CD4-positive, CD25-positive, alpha-beta regulatory T cell (primary cell): ENCODE measurements at regions not wholly inside any gene's neighbourhood (a gene's known extent, or its start where the extent isn't known, plus 50 kb on each side); places are given as distances from the start of the nearest gene placed in this dataset.

Experiments used
- ATAC-seq, 2 donors: fragments of 150-1000 bp; cut with Tn5 transposase; one replicate each; pipeline ENCODE4 v1.10.0; 2021; ENCODE audit warnings: low read depth in 2 of 2, moderate number of reproducible peaks in 2 of 2, moderate library complexity in 1 of 2
- DNase-seq, 3 donors: peaks; one replicate each; pipeline versions ENCODE4 v3.0.0 to v3.0.0-alpha.2; 2012 to 2022; ENCODE audit warnings: mixed read lengths in 1 of 3
- H3K27ac ChIP-seq: one replicate; pipeline ENCODE4 v1.7.0; 2013; ENCODE audit warnings: mild to moderate bottlenecking, low read length; ENCODE audit not compliant: insufficient read depth, poor library complexity, severe bottlenecking
- H3K27me3 ChIP-seq: one replicate; pipeline ENCODE4 v1.7.0; 2013; ENCODE audit warnings: low read length; ENCODE audit not compliant: control insufficient read depth, insufficient read depth
- H3K36me3 ChIP-seq: one replicate; pipeline ENCODE4 v1.7.0; 2013; ENCODE audit warnings: mild to moderate bottlenecking, low read length, moderate library complexity; ENCODE audit not compliant: control insufficient read depth, insufficient read depth
- H3K4me1 ChIP-seq: 2 replicates; pipeline ENCODE4 v1.7.0; 2013; ENCODE audit warnings: mild to moderate bottlenecking, low read length; ENCODE audit not compliant: insufficient read depth, control insufficient read depth, poor library complexity, severe bottlenecking
- H3K4me3 ChIP-seq: one replicate; pipeline ENCODE4 v1.7.0; 2013; ENCODE audit warnings: low read depth, mild to moderate bottlenecking, low read length, moderate library complexity
- H3K9me3 ChIP-seq, 2 experiments: 1 replicate in 1 of 2; 2 replicates in 1 of 2; pipeline ENCODE4 v1.7.0; 2013; ENCODE audit warnings: low read length in 2 of 2, mild to moderate bottlenecking in 1 of 2, moderate library complexity in 1 of 2; ENCODE audit not compliant: control insufficient read depth in 2 of 2
- H3K27ac Mint-ChIP-seq, 3 donors: one replicate each; pipeline ENCODE4 v1.8.0; 2020 to 2022; ENCODE audit warnings: mild to moderate bottlenecking in 3 of 3, mixed read lengths in 3 of 3, moderate library complexity in 2 of 3
- H3K27me3 Mint-ChIP-seq: one replicate; pipeline ENCODE4 v1.8.0; 2022; ENCODE audit warnings: mild to moderate bottlenecking, mixed read lengths
- H3K36me3 Mint-ChIP-seq: one replicate; pipeline ENCODE4 v1.8.0; 2020; ENCODE audit warnings: mixed read lengths
- H3K4me1 Mint-ChIP-seq, 4 donors: one replicate each; pipeline ENCODE4 v1.8.0; 2020 to 2022; ENCODE audit warnings: mixed read lengths in 4 of 4, mild to moderate bottlenecking in 1 of 4
- H3K4me3 Mint-ChIP-seq, 4 donors: one replicate each; pipeline ENCODE4 v1.8.0; 2020 to 2022; ENCODE audit warnings: mild to moderate bottlenecking in 4 of 4, mixed read lengths in 4 of 4, moderate library complexity in 3 of 4
- H3K9me3 Mint-ChIP-seq, 7 donors: one replicate each; pipeline ENCODE4 v1.8.0; 2020 to 2022; ENCODE audit warnings: mixed read lengths in 7 of 7, mild to moderate bottlenecking in 3 of 7, moderate library complexity in 2 of 7

- H3K4me1 Mint-ChIP-seq, result no peaks in the 10 kb centered on the region
- no peaks in the 10 kb centered on the region for H3K36me3 ChIP-seq
- H3K9me3 ChIP-seq, result peaks cover 1 to 40% of the 10 kb centered on the region in 2 experiments
- no peaks in the 10 kb centered on the region for H3K4me1 ChIP-seq
- no peak overlapping the region for H3K4me3 ChIP-seq
- ATAC-seq (no peak), DNase-seq (no peak)
- no peaks in the 10 kb centered on the region for H3K27me3 Mint-ChIP-seq
- no peaks in the 10 kb centered on the region for H3K36me3 Mint-ChIP-seq
- no peak overlapping the region for H3K27ac ChIP-seq
- no peaks in the 10 kb centered on the region for H3K27me3 ChIP-seq
- peaks cover 0 to 29% (median 10%) of the 10 kb centered on the region in 7 donors for H3K9me3 Mint-ChIP-seq
- H3K27ac Mint-ChIP-seq, result no peak overlapping the region
- H3K4me3 Mint-ChIP-seq, result no peak overlapping the region
Measured at GRCh38 chr1:104466068-104466467, 716.4 kb downstream of the AMY1C start.

- no peaks in the 10 kb centered on the region for H3K4me1 ChIP-seq
- no peak for DNase-seq
- no peak overlapping the region for H3K27ac ChIP-seq
- no peak overlapping the region for H3K4me3 Mint-ChIP-seq
- H3K36me3 ChIP-seq, result no peaks in the 10 kb centered on the region
- no peaks in the 10 kb centered on the region for H3K27me3 Mint-ChIP-seq
- H3K27me3 ChIP-seq, result no peaks in the 10 kb centered on the region
- H3K4me3 ChIP-seq, result no peak overlapping the region
- H3K9me3 Mint-ChIP-seq, result peaks cover 0 to 27% (median 6%) of the 10 kb centered on the region in 7 donors
- no peak overlapping the region for H3K27ac Mint-ChIP-seq
- H3K4me1 Mint-ChIP-seq, result no peaks in the 10 kb centered on the region
- peaks cover 3 to 28% of the 10 kb centered on the region in 2 experiments for H3K9me3 ChIP-seq
- ATAC-seq, result no peak
- H3K36me3 Mint-ChIP-seq, result no peaks in the 10 kb centered on the region
Measured at GRCh38 chr1:104467590-104467989, 717.9 kb downstream of the AMY1C start.

- Mint-ChIP-seq H3K4me3 (no peak overlapping the region), H3K9me3 (peaks cover 0 to 33% (median 8%) of the 10 kb centered on the region in 7 donors), H3K27me3 (no peaks in the 10 kb centered on the region), H3K36me3 (no peaks in the 10 kb centered on the region), H3K4me1 (no peaks in the 10 kb centered on the region), H3K27ac (no peak overlapping the region)
- Histone ChIP-seq H3K27ac (no peak overlapping the region), H3K4me1 (no peaks in the 10 kb centered on the region), H3K36me3 (no peaks in the 10 kb centered on the region), H3K9me3 (peaks cover 4 to 25% of the 10 kb centered on the region in 2 experiments), H3K4me3 (no peak overlapping the region), H3K27me3 (no peaks in the 10 kb centered on the region)
- DNase-seq (no peak), ATAC-seq (no peak)
Measured at GRCh38 chr1:104468282-104468681, 718.6 kb downstream of the AMY1C start.

- Histone ChIP-seq H3K27me3 (no peaks in the 10 kb centered on the region), H3K36me3 (no peaks in the 10 kb centered on the region), H3K9me3 (peaks cover 2 to 10% of the 10 kb centered on the region in 2 experiments), H3K4me1 (no peaks in the 10 kb centered on the region), H3K4me3 (no peak overlapping the region), H3K27ac (no peak overlapping the region)
- no peak overlapping the region for H3K4me3 Mint-ChIP-seq
- no peaks in the 10 kb centered on the region for H3K27me3 Mint-ChIP-seq
- H3K27ac Mint-ChIP-seq, result no peak overlapping the region
- H3K4me1 Mint-ChIP-seq, result no peaks in the 10 kb centered on the region
- no peaks in the 10 kb centered on the region for H3K36me3 Mint-ChIP-seq
- ATAC-seq (no peak), DNase-seq (no peak)
- H3K9me3 Mint-ChIP-seq, result peaks cover 0 to 24% (median 7%) of the 10 kb centered on the region in 7 donors
Measured at GRCh38 chr1:104476126-104476525, 726.4 kb downstream of the AMY1C start.

GRCh38 chr1:104488296-104489015 lies 738.8 kb downstream of the AMY1C start:
- no peaks in the 10 kb centered on the region for H3K27me3 Mint-ChIP-seq
- no peak overlapping the region for H3K4me3 Mint-ChIP-seq
- Histone ChIP-seq H3K4me3 (no peak overlapping the region), H3K27ac (no peak overlapping the region), H3K36me3 (no peaks in the 10 kb centered on the region), H3K9me3 (peaks cover 0 to 6% of the 10 kb centered on the region in 2 experiments), H3K27me3 (no peaks in the 10 kb centered on the region), H3K4me1 (no peaks in the 10 kb centered on the region)
- H3K27ac Mint-ChIP-seq, result no peak overlapping the region
- ATAC-seq (no peak), DNase-seq (no peak)
- H3K4me1 Mint-ChIP-seq, result no peaks in the 10 kb centered on the region
- H3K9me3 Mint-ChIP-seq, result peaks cover 0 to 18% (median 9%) of the 10 kb centered on the region in 7 donors
- no peaks in the 10 kb centered on the region for H3K36me3 Mint-ChIP-seq

- H3K4me1 Mint-ChIP-seq, result no peaks in the 10 kb centered on the region
- H3K36me3 Mint-ChIP-seq, result no peaks in the 10 kb centered on the region
- H3K27me3 ChIP-seq, result no peaks in the 10 kb centered on the region
- ATAC-seq, result no peak
- H3K36me3 ChIP-seq, result no peaks in the 10 kb centered on the region
- no peaks in the 10 kb centered on the region for H3K4me1 ChIP-seq
- H3K9me3 ChIP-seq, result peaks cover 0 to 4% of the 10 kb centered on the region in 2 experiments
- no peak overlapping the region for H3K4me3 Mint-ChIP-seq
- DNase-seq, result no peak
- H3K27ac ChIP-seq, result no peak overlapping the region
- no peak overlapping the region for H3K27ac Mint-ChIP-seq
- no peak overlapping the region for H3K4me3 ChIP-seq
- peaks cover 0 to 9% (median 3%) of the 10 kb centered on the region in 7 donors for H3K9me3 Mint-ChIP-seq
- no peaks in the 10 kb centered on the region for H3K27me3 Mint-ChIP-seq
Measured at GRCh38 chr1:104526158-104526795, 776.6 kb downstream of the AMY1C start.

GRCh38 chr1:104531990-104532389 lies 782.3 kb downstream of the AMY1C start:
- Mint-ChIP-seq H3K27ac (no peak overlapping the region), H3K27me3 (no peaks in the 10 kb centered on the region), H3K4me3 (no peak overlapping the region), H3K4me1 (no peaks in the 10 kb centered on the region), H3K9me3 (peaks cover 2 to 9% (median 6%) of the 10 kb centered on the region in 7 donors), H3K36me3 (no peaks in the 10 kb centered on the region)
- no peaks in the 10 kb centered on the region for H3K9me3 ChIP-seq
- no peak for ATAC-seq
- H3K27ac ChIP-seq, result no peak overlapping the region
- H3K4me3 ChIP-seq, result no peak overlapping the region
- H3K4me1 ChIP-seq, result no peaks in the 10 kb centered on the region
- no peak for DNase-seq
- H3K36me3 ChIP-seq, result no peaks in the 10 kb centered on the region
- H3K27me3 ChIP-seq, result no peaks in the 10 kb centered on the region

GRCh38 chr1:104574620-104575019 lies 824.9 kb downstream of the AMY1C start:
- Histone ChIP-seq H3K27me3 (no peaks in the 10 kb centered on the region), H3K4me1 (no peaks in the 10 kb centered on the region), H3K9me3 (no peaks in the 10 kb centered on the region), H3K27ac (no peak overlapping the region), H3K4me3 (no peak overlapping the region), H3K36me3 (no peaks in the 10 kb centered on the region)
- no peak overlapping the region for H3K4me3 Mint-ChIP-seq
- no peaks in the 10 kb centered on the region for H3K36me3 Mint-ChIP-seq
- H3K27me3 Mint-ChIP-seq, result no peaks in the 10 kb centered on the region
- ATAC-seq (no peak), DNase-seq (no peak)
- H3K4me1 Mint-ChIP-seq, result no peaks in the 10 kb centered on the region
- peaks cover 0 to 18% (median 12%) of the 10 kb centered on the region in 7 donors for H3K9me3 Mint-ChIP-seq
- H3K27ac Mint-ChIP-seq, result no peak overlapping the region
